Astrocyte of the cerebellum (primary cell): ENCODE measurements at regions not wholly inside any gene's neighbourhood (a gene's known extent, or its start where the extent isn't known, plus 50 kb on each side); places are given as distances from the start of the nearest gene placed in this dataset.

Source experiments
- DNase-seq: peaks from one replicate; pipeline ENCODE4 v3.0.0-alpha.2; 2011; ENCODE audit warnings: low read depth
- H3K4me3 ChIP-seq: 2 replicates; pipeline ENCODE4 v1.5.1; 2011; ENCODE audit warnings: mild to moderate bottlenecking, low read depth, low read length, moderate library complexity
- in situ Hi-C: cut with HindIII; loops from 2 replicates; pipeline ENCODE4 v1.10.0; 2017; ENCODE audit warnings: low sequenced_read_pairs
- TF ChIP-seq, protein P1 (sequence below): IDR thresholded peaks from 2 replicates; pipeline ENCODE4 v1.5.1; 2012; ENCODE audit warnings: low read length, low read depth, moderate library complexity, mild to moderate bottlenecking; ENCODE audit errors: missing control alignments

DNA sequence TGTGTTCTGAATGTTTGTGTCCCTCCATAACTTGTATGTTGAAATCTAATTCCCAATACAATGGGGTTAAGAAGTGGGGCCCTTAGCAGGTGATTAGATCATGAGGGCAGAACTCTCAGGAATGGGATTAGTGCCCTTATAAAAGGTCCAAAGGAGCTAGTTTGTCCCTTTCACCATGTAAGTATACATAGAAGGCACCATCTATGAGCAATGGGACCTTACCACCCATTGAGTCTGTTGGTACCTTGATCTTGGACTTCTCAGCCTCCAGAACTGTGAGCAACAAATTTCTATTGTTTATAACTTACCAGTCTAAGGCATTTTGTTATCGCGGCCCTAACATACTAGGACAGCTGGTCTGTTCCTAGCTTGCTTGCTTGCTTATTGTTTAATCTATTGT is 106.3 kb downstream of the MYCN start:
- no peak overlapping the region for H3K4me3 ChIP-seq
- DNase-seq, result no peak
- TF ChIP-seq, protein P1, sequence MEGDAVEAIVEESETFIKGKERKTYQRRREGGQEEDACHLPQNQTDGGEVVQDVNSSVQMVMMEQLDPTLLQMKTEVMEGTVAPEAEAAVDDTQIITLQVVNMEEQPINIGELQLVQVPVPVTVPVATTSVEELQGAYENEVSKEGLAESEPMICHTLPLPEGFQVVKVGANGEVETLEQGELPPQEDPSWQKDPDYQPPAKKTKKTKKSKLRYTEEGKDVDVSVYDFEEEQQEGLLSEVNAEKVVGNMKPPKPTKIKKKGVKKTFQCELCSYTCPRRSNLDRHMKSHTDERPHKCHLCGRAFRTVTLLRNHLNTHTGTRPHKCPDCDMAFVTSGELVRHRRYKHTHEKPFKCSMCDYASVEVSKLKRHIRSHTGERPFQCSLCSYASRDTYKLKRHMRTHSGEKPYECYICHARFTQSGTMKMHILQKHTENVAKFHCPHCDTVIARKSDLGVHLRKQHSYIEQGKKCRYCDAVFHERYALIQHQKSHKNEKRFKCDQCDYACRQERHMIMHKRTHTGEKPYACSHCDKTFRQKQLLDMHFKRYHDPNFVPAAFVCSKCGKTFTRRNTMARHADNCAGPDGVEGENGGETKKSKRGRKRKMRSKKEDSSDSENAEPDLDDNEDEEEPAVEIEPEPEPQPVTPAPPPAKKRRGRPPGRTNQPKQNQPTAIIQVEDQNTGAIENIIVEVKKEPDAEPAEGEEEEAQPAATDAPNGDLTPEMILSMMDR, result no peak
- in situ Hi-C loops, result no loop called here

DNA sequence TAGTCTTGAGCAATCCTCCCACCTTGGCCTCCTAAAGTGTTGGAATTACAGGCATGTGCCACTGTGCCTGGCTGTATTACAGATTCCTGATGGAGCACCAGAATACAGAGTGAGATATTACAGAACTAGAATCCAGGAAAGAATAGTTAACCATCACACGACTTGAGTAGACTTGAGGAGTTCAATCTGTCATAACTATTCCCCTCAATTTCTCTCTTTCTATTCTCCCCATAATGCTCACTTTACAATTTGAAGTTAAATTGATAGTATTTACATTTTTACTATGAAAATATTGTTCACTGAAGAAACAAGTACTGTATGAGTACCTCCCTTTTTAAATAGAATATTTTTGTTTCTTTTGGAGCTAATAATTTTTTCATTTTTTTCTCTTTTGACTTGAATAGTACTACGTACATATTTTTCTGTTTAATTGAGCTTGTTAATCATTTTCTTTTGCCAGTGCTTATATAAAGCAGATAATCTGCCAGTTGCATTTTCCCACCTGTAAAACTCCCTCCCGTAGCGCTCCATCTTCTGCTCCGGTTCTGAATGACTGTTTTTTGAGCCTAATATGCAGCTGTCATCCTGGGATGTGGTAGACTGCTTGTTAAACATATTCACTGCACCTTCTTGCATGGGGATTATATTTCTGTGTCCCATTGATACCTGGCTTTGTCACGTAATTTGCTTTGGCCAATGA is 105.5 kb downstream of the MYCN start:
- TF ChIP-seq, protein P1, result no peak
- H3K4me3 ChIP-seq, result no peak overlapping the region
- in situ Hi-C loops, result no loop called here
- DNase-seq, result no peak

DNA sequence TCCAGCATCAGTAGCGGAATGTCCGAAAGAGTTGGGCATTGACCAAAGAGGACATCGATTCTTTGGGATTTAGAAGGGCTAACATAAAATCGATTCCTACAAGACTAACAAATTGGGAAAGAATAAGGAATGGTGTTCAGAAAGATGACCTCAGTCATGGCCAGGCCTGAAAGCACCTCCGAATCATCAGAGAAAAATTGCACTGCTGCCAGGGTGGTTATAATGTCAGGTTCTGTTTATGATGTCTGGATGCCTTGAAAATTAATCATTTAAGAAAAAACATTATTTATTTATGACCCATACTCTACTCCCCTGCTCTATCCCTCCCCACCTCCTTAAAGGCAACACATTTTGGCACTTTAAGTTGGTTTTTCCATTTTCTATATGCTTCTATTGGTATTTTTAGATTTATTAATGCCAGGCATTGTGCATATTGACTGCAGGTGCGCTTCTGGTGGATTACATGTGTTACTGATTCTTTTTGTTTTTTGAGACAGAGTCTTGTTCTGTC is 104.7 kb downstream of the MYCN start:
- DNase-seq, result no peak
- in situ Hi-C loops, result no loop called here
- no peak overlapping the region for H3K4me3 ChIP-seq
- TF ChIP-seq, protein P1, result no peak

- TF ChIP-seq, protein P1, result no peak
Measured at GRCh38 chr2:16043627-16044026, 103.3 kb downstream of the MYCN start.

DNA sequence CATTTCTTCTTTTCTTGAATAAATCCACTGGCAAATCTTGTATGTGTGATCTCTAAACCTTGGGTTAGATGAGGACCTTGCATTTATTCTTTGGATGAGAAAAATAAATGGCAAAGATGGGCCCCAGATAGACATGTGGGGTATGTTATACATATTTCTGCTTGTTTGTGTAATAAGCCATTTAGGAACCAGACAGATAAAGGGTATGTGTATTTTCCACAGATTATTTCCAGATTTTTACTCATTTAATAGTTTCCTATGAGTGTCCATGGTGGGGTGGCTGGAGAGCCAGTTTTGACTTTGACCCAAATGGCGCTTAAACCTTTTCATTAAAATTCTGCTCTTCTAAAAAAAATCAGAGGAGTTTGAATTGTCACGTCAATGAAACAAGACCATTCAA is 102.8 kb downstream of the MYCN start:
- DNase-seq, result no peak
- no peak overlapping the region for H3K4me3 ChIP-seq
- TF ChIP-seq, protein P1, result no peak
- in situ Hi-C loops, result no loop called here

More at GRCh38 chr2:16043627-16044026, 103.3 kb downstream of the MYCN start:
- no peak for DNase-seq
- in situ Hi-C loops, result no loop called here
- no peak overlapping the region for H3K4me3 ChIP-seq

- in situ Hi-C loops, result no loop called here
- no peak overlapping the region for H3K4me3 ChIP-seq
- TF ChIP-seq, protein P1, result no peak
- no peak for DNase-seq
Measured at GRCh38 chr2:16042201-16042700, 101.9 kb downstream of the MYCN start.
